Progenitor cell of endocrine pancreas (in vitro differentiated cells): ENCODE measurements at regions not wholly inside any gene's neighbourhood (a gene's known extent, or its start where the extent isn't known, plus 50 kb on each side); places are given as distances from the start of the nearest gene placed in this dataset.

Source experiments
- DNase-seq: peaks from one replicate; pipeline ENCODE4 v3.0.0; 2021; ENCODE audit warnings: low spot score; ENCODE audit not compliant: unreplicated experiment
- H3K27ac Mint-ChIP-seq: 2 replicates; pipeline ENCODE4 v1.8.0; 2021; ENCODE audit warnings: mild to moderate bottlenecking, moderate library complexity, mixed read lengths
- H3K27me3 Mint-ChIP-seq: 2 replicates; pipeline ENCODE4 v1.8.0; 2021; ENCODE audit warnings: mixed read lengths
- H3K36me3 Mint-ChIP-seq: 2 replicates; pipeline ENCODE4 v1.8.0; 2022; ENCODE audit warnings: mixed read lengths; ENCODE audit not compliant: insufficient read depth
- H3K4me1 Mint-ChIP-seq: 2 replicates; pipeline ENCODE4 v1.8.0; 2021; ENCODE audit warnings: low read depth, mixed read lengths
- H3K4me3 Mint-ChIP-seq: 2 replicates; pipeline ENCODE4 v1.8.0; 2021; ENCODE audit warnings: low read depth, mild to moderate bottlenecking, moderate library complexity, mixed read lengths
- H3K9me3 Mint-ChIP-seq: 2 replicates; pipeline ENCODE4 v1.8.0; 2021; ENCODE audit warnings: low read depth, mixed read lengths
- TF ChIP-seq, protein P1 (sequence below): fragments of 200-600 bp; sonication (generic); IDR thresholded peaks from one replicate; pipeline ENCODE4 v1.5.0; 2021; ENCODE audit warnings: antibody characterized with exemption, mild to moderate bottlenecking; ENCODE audit not compliant: unreplicated experiment

DNA sequence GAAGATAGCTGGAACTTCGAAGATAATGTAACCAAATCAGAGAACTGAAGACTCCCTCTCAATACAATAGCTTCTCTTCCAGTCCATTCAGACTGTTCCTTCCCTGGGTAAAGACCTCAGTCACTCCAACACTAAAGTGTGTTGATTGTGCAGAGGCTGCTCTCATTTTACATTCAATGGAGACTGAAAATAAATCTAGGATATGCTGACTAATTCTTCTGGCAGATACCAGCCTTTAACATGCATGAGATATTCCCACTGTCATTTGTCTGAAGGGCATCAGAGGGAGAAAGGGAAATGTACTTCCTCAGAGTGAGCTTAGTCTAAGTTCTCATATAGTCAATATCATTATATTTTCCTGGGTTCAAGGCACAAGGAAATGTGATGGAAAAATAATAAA lies 166.4 kb upstream of the IRAK1BP1 start:
- DNase-seq = no peak
- H3K4me3 Mint-ChIP-seq = no peak overlapping the region
- TF ChIP-seq, protein P1, sequence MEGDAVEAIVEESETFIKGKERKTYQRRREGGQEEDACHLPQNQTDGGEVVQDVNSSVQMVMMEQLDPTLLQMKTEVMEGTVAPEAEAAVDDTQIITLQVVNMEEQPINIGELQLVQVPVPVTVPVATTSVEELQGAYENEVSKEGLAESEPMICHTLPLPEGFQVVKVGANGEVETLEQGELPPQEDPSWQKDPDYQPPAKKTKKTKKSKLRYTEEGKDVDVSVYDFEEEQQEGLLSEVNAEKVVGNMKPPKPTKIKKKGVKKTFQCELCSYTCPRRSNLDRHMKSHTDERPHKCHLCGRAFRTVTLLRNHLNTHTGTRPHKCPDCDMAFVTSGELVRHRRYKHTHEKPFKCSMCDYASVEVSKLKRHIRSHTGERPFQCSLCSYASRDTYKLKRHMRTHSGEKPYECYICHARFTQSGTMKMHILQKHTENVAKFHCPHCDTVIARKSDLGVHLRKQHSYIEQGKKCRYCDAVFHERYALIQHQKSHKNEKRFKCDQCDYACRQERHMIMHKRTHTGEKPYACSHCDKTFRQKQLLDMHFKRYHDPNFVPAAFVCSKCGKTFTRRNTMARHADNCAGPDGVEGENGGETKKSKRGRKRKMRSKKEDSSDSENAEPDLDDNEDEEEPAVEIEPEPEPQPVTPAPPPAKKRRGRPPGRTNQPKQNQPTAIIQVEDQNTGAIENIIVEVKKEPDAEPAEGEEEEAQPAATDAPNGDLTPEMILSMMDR = no peak
- no peaks in the 10 kb centered on the region for H3K36me3 Mint-ChIP-seq
- no peak overlapping the region for H3K27ac Mint-ChIP-seq
- no peaks in the 10 kb centered on the region for H3K4me1 Mint-ChIP-seq
- H3K9me3 Mint-ChIP-seq = no peaks in the 10 kb centered on the region
- H3K27me3 Mint-ChIP-seq = no peaks in the 10 kb centered on the region

DNA sequence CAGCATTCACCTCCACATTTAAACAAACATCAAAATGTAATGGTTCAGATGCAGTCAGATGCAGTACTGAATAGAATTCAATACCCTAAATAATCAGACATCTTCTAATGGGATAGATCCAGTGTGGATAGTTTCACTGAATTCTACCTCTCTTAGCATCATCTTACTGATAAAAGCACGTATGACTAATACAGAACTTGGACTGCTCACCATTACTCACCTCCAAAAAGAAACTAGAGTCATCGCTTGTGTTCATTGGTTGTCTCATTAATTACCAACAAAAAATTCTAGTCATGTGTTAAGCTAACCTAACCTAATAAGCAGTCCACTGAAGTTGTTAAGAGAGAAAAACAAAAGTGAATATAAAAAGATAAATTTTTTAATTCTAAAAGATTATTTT lies 165.9 kb upstream of the IRAK1BP1 start:
- no peak overlapping the region for H3K4me3 Mint-ChIP-seq
- TF ChIP-seq, protein P1 = no peak
- no peaks in the 10 kb centered on the region for H3K27me3 Mint-ChIP-seq
- no peak for DNase-seq
- H3K9me3 Mint-ChIP-seq = no peaks in the 10 kb centered on the region
- no peaks in the 10 kb centered on the region for H3K36me3 Mint-ChIP-seq
- H3K27ac Mint-ChIP-seq = no peak overlapping the region
- no peaks in the 10 kb centered on the region for H3K4me1 Mint-ChIP-seq

DNA sequence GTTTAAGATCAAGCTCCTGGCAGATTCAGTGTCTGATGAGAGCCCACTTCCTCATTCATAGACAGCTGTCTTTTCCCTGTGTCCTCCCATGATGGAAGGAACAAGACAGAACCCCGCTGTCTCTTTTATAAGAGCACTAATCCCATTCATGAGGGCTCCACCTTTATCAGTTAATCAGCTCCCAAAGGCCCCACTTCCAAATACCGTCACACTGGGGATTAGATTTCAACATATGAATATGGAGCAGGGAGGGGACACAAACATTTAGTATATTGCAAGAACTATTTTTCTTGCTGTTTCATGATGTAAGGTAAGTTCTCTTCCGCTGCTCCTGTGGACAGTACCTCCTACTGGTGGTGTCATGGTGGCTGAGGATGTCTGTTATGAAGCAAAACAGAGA lies 158.3 kb upstream of the IRAK1BP1 start:
- TF ChIP-seq, protein P1 = no peak
- Mint-ChIP-seq H3K36me3 (no peaks in the 10 kb centered on the region), H3K4me3 (no peak overlapping the region), H3K27ac (no peak overlapping the region), H3K27me3 (no peaks in the 10 kb centered on the region), H3K9me3 (no peaks in the 10 kb centered on the region), H3K4me1 (no peaks in the 10 kb centered on the region)
- DNase-seq = no peak

DNA sequence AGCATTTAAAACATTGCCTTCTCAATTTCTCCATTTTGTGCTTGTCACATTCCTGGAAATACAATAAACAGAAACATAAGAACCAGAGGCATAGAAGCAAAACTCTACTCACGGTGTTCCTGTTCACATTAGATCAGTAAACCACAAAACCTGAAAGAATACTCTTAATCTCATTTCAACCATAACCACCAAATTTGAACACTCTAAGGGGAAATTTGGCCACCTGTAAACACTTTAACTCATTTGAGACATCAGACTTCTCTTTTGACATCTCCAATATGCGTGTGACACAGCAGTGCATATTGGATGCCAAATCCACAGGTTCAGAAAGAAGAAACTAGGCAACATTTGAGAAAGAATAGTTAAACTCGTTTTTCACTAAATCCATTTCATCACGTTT lies 153.8 kb upstream of the IRAK1BP1 start:
- no peaks in the 10 kb centered on the region for H3K36me3 Mint-ChIP-seq

DNA sequence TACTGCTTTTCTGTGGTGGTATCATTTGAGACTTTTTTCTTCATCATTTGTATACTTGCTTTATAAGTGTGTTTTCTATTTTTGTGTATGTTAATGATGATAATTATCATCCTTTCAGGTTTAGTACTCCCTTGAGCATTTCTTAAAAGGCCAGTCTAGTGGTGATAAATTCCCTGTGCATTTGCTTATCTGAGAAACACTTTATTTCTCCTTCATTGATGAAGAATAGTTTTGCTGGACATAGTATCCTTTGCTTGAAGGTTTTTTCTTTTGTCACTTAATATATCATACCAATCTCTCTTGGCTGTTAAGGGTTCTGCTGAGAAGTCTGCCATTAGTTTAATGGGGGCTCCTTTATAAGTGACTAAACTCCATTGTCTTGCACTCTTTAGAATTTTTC lies 123.2 kb upstream of the IRAK1BP1 start:
- Mint-ChIP-seq H3K9me3 (peaks cover 46% of the 10 kb centered on the region), H3K27me3 (no peaks in the 10 kb centered on the region), H3K27ac (no peak overlapping the region), H3K36me3 (peaks cover 2% of the 10 kb centered on the region), H3K4me3 (no peak overlapping the region), H3K4me1 (no peaks in the 10 kb centered on the region)
- no peak for DNase-seq
- TF ChIP-seq, protein P1 = no peak

More for the DNA sequence above, 153.8 kb upstream of the IRAK1BP1 start:
- Mint-ChIP-seq H3K4me3 (no peak overlapping the region), H3K27ac (no peak overlapping the region), H3K9me3 (no peaks in the 10 kb centered on the region), H3K27me3 (no peaks in the 10 kb centered on the region), H3K4me1 (no peaks in the 10 kb centered on the region)
- TF ChIP-seq, protein P1 = no peak
- DNase-seq = no peak
